ENCODE measurements at regions not wholly inside any gene's neighbourhood (a gene's known extent, or its start where the extent isn't known, plus 50 kb on each side); places are given as distances from the start of the nearest gene placed in this dataset.

DNA sequence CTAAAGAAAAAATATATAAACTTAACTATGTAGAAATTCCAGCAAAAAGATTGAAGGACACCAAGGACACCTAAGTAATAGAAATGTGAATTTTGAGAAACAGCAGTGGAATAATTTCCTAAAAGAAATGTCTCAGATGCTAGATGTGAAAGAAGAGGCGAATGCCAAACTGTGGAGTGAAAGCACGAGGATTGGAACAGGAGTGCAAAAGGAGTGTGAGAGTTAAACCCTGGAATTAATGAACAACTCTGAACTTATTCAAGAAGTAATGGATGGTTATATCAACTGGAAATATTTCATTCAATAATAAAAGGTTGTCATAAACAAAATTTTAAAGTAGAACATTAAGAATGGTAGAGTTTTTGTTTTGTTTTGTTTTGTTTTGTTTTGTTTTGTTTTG lies 78.5 kb upstream of the SGIP1 start:
- Histone ChIP-seq H3K4ac (ENCODE audit: low read length) (no peak overlapping the region), H2AFZ (ENCODE audit: low read length) (no peak overlapping the region), H3K18ac (ENCODE audit: low read length) (no peak overlapping the region), H3K4me1 (ENCODE audit: control insufficient read depth in 2 of 2, insufficient read depth in 1 of 2, low read depth in 1 of 2, low read length in 2 of 2) (no peaks in the 10 kb centered on the region), H3K23ac (ENCODE audit: low read depth, low read length, poor library complexity) (no peak overlapping the region), H2BK15ac (ENCODE audit: low read length) (no peak overlapping the region), H3K9me3 (replicated peaks in 1 of 2; ENCODE audit: control insufficient read depth in 2 of 2, insufficient read depth in 1 of 2, low read depth in 1 of 2, low read length in 2 of 2) (no peaks in the 10 kb centered on the region), H2AK5ac (ENCODE audit: low read depth, low read length) (no peak overlapping the region), H3K14ac (ENCODE audit: low read length) (no peak overlapping the region), H2BK12ac (ENCODE audit: low read length) (no peak overlapping the region), H3K27ac (replicated peaks; ENCODE audit: low read length) (no peak overlapping the region), H4K8ac (ENCODE audit: low read depth, low read length) (no peak overlapping the region), H3K4me2 (ENCODE audit: insufficient read depth, low read length, poor library complexity, severe bottlenecking) (no peak overlapping the region), H2BK5ac (ENCODE audit: low read length) (no peak overlapping the region), H2BK120ac (ENCODE audit: low read depth, low read length) (no peak overlapping the region), H3K27me3 (ENCODE audit: control insufficient read depth in 3 of 3, insufficient read depth in 3 of 3, low read depth in 1 of 3, low read length in 3 of 3) (no peaks in the 10 kb centered on the region), H3K9ac (ENCODE audit: low read depth, low read length, poor library complexity) (no peak overlapping the region), H3K4me3 (ENCODE audit: low read length in 2 of 2) (no peak overlapping the region), H3K36me3 (replicated peaks in 1 of 2; ENCODE audit: control insufficient read depth in 2 of 2, insufficient read depth in 2 of 2, low read length in 2 of 2) (no peaks in the 10 kb centered on the region), H4K91ac (ENCODE audit: low read depth, low read length, poor library complexity) (no peak overlapping the region), H3K79me1 (ENCODE audit: low read depth, low read length) (no peaks in the 10 kb centered on the region)
- no CpG with 5 or more reads among the region's 2 CpGs for WGBS, 2 donors (ENCODE audit: extremely low coverage in 2 of 2, insufficient read length in 2 of 2, insufficient replicate concordance in 1 of 2)
- no peak for DNase-seq (ENCODE audit: low spot score)

DNA sequence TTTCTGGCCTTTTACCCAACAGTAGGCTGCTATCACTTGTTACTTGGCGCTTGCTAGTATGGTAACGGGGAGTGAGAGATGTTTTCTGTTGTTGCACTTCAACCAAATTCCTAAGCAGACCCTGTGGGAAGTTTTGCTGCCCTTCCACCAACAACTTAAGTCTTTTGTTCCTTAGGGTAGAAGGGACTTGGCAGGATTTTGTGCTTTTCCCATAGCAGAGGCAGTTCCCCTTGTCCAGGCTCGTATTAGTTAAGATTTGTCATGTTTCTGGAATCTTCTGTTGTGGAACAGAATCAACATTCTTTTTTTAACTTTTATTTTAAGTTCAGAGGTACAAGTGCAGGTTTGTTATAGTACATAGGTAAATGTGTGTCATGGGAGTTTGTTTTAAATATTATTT lies 73.2 kb upstream of the SGIP1 start:
- no peak overlapping the region for H3K9ac ChIP-seq (ENCODE audit: low read depth, low read length, poor library complexity)
- no CpG with 5 or more reads among the region's 3 CpGs for WGBS, 2 donors (ENCODE audit: extremely low coverage in 2 of 2, insufficient read length in 2 of 2, insufficient replicate concordance in 1 of 2)
- no peak overlapping the region for H4K8ac ChIP-seq (ENCODE audit: low read depth, low read length)
- no peak overlapping the region for H3K4me3 ChIP-seq (ENCODE audit: low read length in 2 of 2)
- H4K91ac ChIP-seq (ENCODE audit: low read depth, low read length, poor library complexity) = no peak overlapping the region
- no peak overlapping the region for H3K4ac ChIP-seq (ENCODE audit: low read length)
- H3K9me3 ChIP-seq (replicated peaks in 1 of 2; ENCODE audit: control insufficient read depth in 2 of 2, insufficient read depth in 1 of 2, low read depth in 1 of 2, low read length in 2 of 2) = peaks cover 0 to 3% of the 10 kb centered on the region in 2 donors
- no peak overlapping the region for H3K4me2 ChIP-seq (ENCODE audit: insufficient read depth, low read length, poor library complexity, severe bottlenecking)
- no peaks in the 10 kb centered on the region for H3K4me1 ChIP-seq (ENCODE audit: control insufficient read depth in 2 of 2, insufficient read depth in 1 of 2, low read depth in 1 of 2, low read length in 2 of 2)
- no peak overlapping the region for H2BK120ac ChIP-seq (ENCODE audit: low read depth, low read length)
- H2BK12ac ChIP-seq (ENCODE audit: low read length) = no peak overlapping the region
- H3K18ac ChIP-seq (ENCODE audit: low read length) = no peak overlapping the region
- no peak overlapping the region for H2AFZ ChIP-seq (ENCODE audit: low read length)
- no peak overlapping the region for H2BK15ac ChIP-seq (ENCODE audit: low read length)
- H2AK5ac ChIP-seq (ENCODE audit: low read depth, low read length) = no peak overlapping the region
- no peak overlapping the region for H3K23ac ChIP-seq (ENCODE audit: low read depth, low read length, poor library complexity)
- H3K27ac ChIP-seq (replicated peaks; ENCODE audit: low read length) = no peak overlapping the region
- DNase-seq (ENCODE audit: low spot score) = no peak
- no peak overlapping the region for H3K14ac ChIP-seq (ENCODE audit: low read length)
- no peak overlapping the region for H2BK5ac ChIP-seq (ENCODE audit: low read length)
- no peaks in the 10 kb centered on the region for H3K36me3 ChIP-seq (replicated peaks in 1 of 2; ENCODE audit: control insufficient read depth in 2 of 2, insufficient read depth in 2 of 2, low read length in 2 of 2)
- H3K27me3 ChIP-seq (ENCODE audit: control insufficient read depth in 3 of 3, insufficient read depth in 3 of 3, low read depth in 1 of 3, low read length in 3 of 3) = no peaks in the 10 kb centered on the region
- H3K79me1 ChIP-seq (ENCODE audit: low read depth, low read length) = no peaks in the 10 kb centered on the region

DNA sequence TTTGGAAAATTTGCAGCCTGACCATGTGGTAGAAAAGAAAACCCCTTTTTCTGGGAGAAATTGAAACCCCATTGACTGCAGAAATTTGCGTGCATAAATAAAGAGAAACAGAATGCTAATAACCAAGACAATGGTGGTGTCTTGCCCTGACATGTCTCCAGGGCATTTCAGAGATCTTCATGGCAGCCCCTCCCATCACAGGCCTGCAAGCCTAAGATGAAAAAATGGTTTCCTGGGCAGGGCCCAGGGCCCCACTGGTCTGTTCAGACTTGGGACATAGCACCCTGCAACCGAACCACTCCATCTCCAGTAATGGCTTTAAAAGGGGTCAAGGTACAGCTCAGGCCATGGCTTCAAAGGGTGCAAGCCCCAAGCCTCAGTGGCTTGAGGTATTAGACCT lies 71.6 kb upstream of the SGIP1 start:
- no peak overlapping the region for H4K91ac ChIP-seq (ENCODE audit: low read depth, low read length, poor library complexity)
- no peak overlapping the region for H2BK12ac ChIP-seq (ENCODE audit: low read length)
- WGBS, 2 donors (ENCODE audit: extremely low coverage in 2 of 2, insufficient read length in 2 of 2, insufficient replicate concordance in 1 of 2) = no CpG with 5 or more reads among the region's 2 CpGs
- no peak overlapping the region for H2BK5ac ChIP-seq (ENCODE audit: low read length)
- no peak overlapping the region for H2BK15ac ChIP-seq (ENCODE audit: low read length)
- H4K8ac ChIP-seq (ENCODE audit: low read depth, low read length) = no peak overlapping the region
- H3K4me1 ChIP-seq (ENCODE audit: control insufficient read depth in 2 of 2, insufficient read depth in 1 of 2, low read depth in 1 of 2, low read length in 2 of 2) = no peaks in the 10 kb centered on the region
- H3K27me3 ChIP-seq (ENCODE audit: control insufficient read depth in 3 of 3, insufficient read depth in 3 of 3, low read depth in 1 of 3, low read length in 3 of 3) = no peaks in the 10 kb centered on the region
- H3K9ac ChIP-seq (ENCODE audit: low read depth, low read length, poor library complexity) = no peak overlapping the region
- H3K79me1 ChIP-seq (ENCODE audit: low read depth, low read length) = no peaks in the 10 kb centered on the region
- no peak for DNase-seq (ENCODE audit: low spot score)
- H3K14ac ChIP-seq (ENCODE audit: low read length) = no peak overlapping the region
- no peak overlapping the region for H3K27ac ChIP-seq (replicated peaks; ENCODE audit: low read length)
- H3K4me2 ChIP-seq (ENCODE audit: insufficient read depth, low read length, poor library complexity, severe bottlenecking) = no peak overlapping the region
- H3K4me3 ChIP-seq (ENCODE audit: low read length in 2 of 2) = no peak overlapping the region
- H3K9me3 ChIP-seq (replicated peaks in 1 of 2; ENCODE audit: control insufficient read depth in 2 of 2, insufficient read depth in 1 of 2, low read depth in 1 of 2, low read length in 2 of 2) = peaks cover 0 to 3% of the 10 kb centered on the region in 2 donors
- H3K18ac ChIP-seq (ENCODE audit: low read length) = no peak overlapping the region
- no peak overlapping the region for H2AK5ac ChIP-seq (ENCODE audit: low read depth, low read length)
- no peaks in the 10 kb centered on the region for H3K36me3 ChIP-seq (replicated peaks in 1 of 2; ENCODE audit: control insufficient read depth in 2 of 2, insufficient read depth in 2 of 2, low read length in 2 of 2)
- H2AFZ ChIP-seq (ENCODE audit: low read length) = no peak overlapping the region
- no peak overlapping the region for H3K23ac ChIP-seq (ENCODE audit: low read depth, low read length, poor library complexity)
- no peak overlapping the region for H2BK120ac ChIP-seq (ENCODE audit: low read depth, low read length)
- no peak overlapping the region for H3K4ac ChIP-seq (ENCODE audit: low read length)

DNA sequence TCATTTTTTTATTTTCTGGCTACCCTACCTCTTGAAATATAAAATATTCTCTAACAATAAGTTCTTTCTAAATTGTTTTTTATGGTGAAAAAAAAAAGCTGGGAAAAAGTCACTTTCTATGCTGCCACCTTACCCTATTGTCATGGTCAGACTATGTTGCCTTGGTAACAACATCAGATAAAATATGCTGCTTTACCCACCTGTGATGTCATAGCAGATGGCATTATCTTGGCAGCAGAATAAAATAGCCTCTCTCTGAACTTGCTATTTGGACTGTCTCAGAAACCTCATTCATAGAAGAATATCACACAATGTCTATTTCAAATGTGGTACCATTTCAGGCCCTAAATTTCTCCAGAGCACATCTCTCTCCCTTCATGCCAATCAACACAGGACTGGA lies 69.6 kb upstream of the SGIP1 start:
- Histone ChIP-seq H3K4me2 (ENCODE audit: insufficient read depth, low read length, poor library complexity, severe bottlenecking) (no peak overlapping the region), H3K23ac (ENCODE audit: low read depth, low read length, poor library complexity) (no peak overlapping the region), H3K4ac (ENCODE audit: low read length) (no peak overlapping the region), H2AFZ (ENCODE audit: low read length) (no peak overlapping the region), H2BK12ac (ENCODE audit: low read length) (no peak overlapping the region), H3K9me3 (replicated peaks in 1 of 2; ENCODE audit: control insufficient read depth in 2 of 2, insufficient read depth in 1 of 2, low read depth in 1 of 2, low read length in 2 of 2) (peaks cover 0 to 3% of the 10 kb centered on the region in 2 donors), H3K4me1 (ENCODE audit: control insufficient read depth in 2 of 2, insufficient read depth in 1 of 2, low read depth in 1 of 2, low read length in 2 of 2) (no peaks in the 10 kb centered on the region), H3K9ac (ENCODE audit: low read depth, low read length, poor library complexity) (no peak overlapping the region), H3K27ac (replicated peaks; ENCODE audit: low read length) (no peak overlapping the region), H3K27me3 (ENCODE audit: control insufficient read depth in 3 of 3, insufficient read depth in 3 of 3, low read depth in 1 of 3, low read length in 3 of 3) (no peaks in the 10 kb centered on the region), H2BK120ac (ENCODE audit: low read depth, low read length) (no peak overlapping the region), H3K4me3 (ENCODE audit: low read length in 2 of 2) (no peak overlapping the region), H4K8ac (ENCODE audit: low read depth, low read length) (no peak overlapping the region), H2AK5ac (ENCODE audit: low read depth, low read length) (no peak overlapping the region), H3K14ac (ENCODE audit: low read length) (no peak overlapping the region), H2BK15ac (ENCODE audit: low read length) (no peak overlapping the region), H3K79me1 (ENCODE audit: low read depth, low read length) (no peaks in the 10 kb centered on the region), H2BK5ac (ENCODE audit: low read length) (no peak overlapping the region), H4K91ac (ENCODE audit: low read depth, low read length, poor library complexity) (no peak overlapping the region), H3K36me3 (replicated peaks in 1 of 2; ENCODE audit: control insufficient read depth in 2 of 2, insufficient read depth in 2 of 2, low read length in 2 of 2) (no peaks in the 10 kb centered on the region), H3K18ac (ENCODE audit: low read length) (no peak overlapping the region)
- no peak for DNase-seq (ENCODE audit: low spot score)

Data from neuronal stem cell (in vitro differentiated cells).